ENCODE measurements at regions not wholly inside any gene's neighbourhood (a gene's known extent, or its start where the extent isn't known, plus 50 kb on each side); places are given as distances from the start of the nearest gene placed in this dataset.

- TF ChIP-seq POLR2A (IDR thresholded peaks at IDR 0.05; ENCODE audit: low read length) (no peak), GATA1 (IDR thresholded peaks at IDR 0.05; ENCODE audit: low read depth, low read length) (no peak)
These were observed 496.1 kb downstream of the PTPRU start for GRCh38 chr1:29732453-29732852.

All from erythroblast (primary cell).